ENCODE measurements at regions not wholly inside any gene's neighbourhood (a gene's known extent, or its start where the extent isn't known, plus 50 kb on each side); places are given as distances from the start of the nearest gene placed in this dataset.

DNA sequence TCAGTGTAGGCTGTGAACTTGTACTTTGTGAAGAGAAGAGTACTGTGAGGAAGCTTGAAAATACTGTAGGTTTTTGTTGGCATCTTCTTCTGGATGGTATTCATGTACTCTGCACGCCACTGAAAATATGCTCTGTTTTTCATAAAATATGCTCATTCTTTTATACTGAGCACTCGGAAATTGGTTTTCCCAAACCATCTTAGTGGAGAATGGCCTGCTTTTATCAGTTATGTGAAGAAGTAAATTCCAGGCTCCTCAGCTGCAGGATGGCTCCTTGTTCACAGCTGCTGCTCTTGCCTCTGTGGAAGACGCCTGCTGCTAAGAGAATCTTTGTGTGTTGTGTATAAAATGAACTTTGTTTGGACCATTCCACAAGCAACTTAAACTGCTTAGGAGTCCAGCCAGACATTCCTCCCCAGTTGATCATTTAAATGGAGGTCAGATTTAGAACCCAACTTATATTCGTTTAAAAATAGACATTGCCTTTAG, 443.5 kb upstream of the RGS6 start:
- Mint-ChIP-seq H3K36me3 (peaks cover 8 to 13% of the 10 kb centered on the region in 2 donors), H3K4me3 (no peak overlapping the region), H3K4me1 (peaks cover 11 to 13% (median 12%) of the 10 kb centered on the region in 4 donors), H3K27me3 (no peaks in the 10 kb centered on the region), H3K9me3 (no peaks in the 10 kb centered on the region), H3K27ac (no peak overlapping the region)
- intact Hi-C loops (cut with micrococcal nuclease): no loop called here
- H3K9me3 ChIP-seq (ENCODE audit: control insufficient read depth in 1 of 2, low read length in 2 of 2): no peaks in the 10 kb centered on the region
- H3K4me3 ChIP-seq (ENCODE audit: low read length in 2 of 2): no peak overlapping the region
- no peaks in the 10 kb centered on the region for H3K36me3 ChIP-seq (ENCODE audit: insufficient read depth, low read length)
- ChIA-PET POLR2A (ENCODE audit: partially characterized antibody) (no interaction called here), CTCF (ENCODE audit: partially characterized antibody) (no interaction called here)
- H3K27me3 ChIP-seq (ENCODE audit: insufficient read depth, low read length): no peaks in the 10 kb centered on the region
- no peak overlapping the region for H3K27ac ChIP-seq (ENCODE audit: low read depth, low read length)
- H3K4me1 ChIP-seq (ENCODE audit: insufficient read depth, low read length): no peaks in the 10 kb centered on the region
- no peak for DNase-seq

DNA sequence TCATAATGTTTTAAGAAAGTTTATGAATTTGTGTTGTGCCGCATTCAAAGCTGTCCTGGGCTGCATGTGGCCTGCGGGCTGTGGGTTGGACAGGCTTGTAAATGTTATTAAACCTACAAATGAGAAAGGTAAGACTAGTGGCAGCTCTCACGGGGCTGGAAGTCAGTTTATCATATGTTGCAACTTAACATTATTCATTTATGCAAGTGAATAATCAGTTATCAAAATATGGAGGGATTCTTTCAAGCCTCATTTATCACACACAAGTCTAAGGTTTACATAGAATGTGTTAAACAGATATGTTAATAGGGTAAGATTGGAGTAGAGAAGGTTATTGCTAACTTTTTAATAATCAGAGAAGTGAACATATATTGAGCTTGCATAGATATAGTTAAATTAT, 442.5 kb upstream of the RGS6 start:
- no peaks in the 10 kb centered on the region for H3K27me3 Mint-ChIP-seq
- Histone ChIP-seq H3K9me3 (ENCODE audit: control insufficient read depth in 1 of 2, low read length in 2 of 2) (no peaks in the 10 kb centered on the region), H3K27ac (ENCODE audit: low read depth, low read length) (no peak overlapping the region), H3K27me3 (ENCODE audit: insufficient read depth, low read length) (no peaks in the 10 kb centered on the region), H3K4me3 (ENCODE audit: low read length in 2 of 2) (no peak overlapping the region), H3K4me1 (ENCODE audit: insufficient read depth, low read length) (no peaks in the 10 kb centered on the region), H3K36me3 (ENCODE audit: insufficient read depth, low read length) (no peaks in the 10 kb centered on the region)
- H3K36me3 Mint-ChIP-seq: peaks cover 5 to 12% of the 10 kb centered on the region in 2 donors
- H3K4me3 Mint-ChIP-seq: no peak overlapping the region
- POLR2A ChIA-PET (ENCODE audit: partially characterized antibody): no interaction called here
- H3K9me3 Mint-ChIP-seq: peaks cover 0 to under 1% (median 0%) of the 10 kb centered on the region in 8 donors
- DNase-seq: no peak
- peaks cover 11 to 13% (median 13%) of the 10 kb centered on the region in 4 donors for H3K4me1 Mint-ChIP-seq
- H3K27ac Mint-ChIP-seq: no peak overlapping the region
- CTCF ChIA-PET (ENCODE audit: partially characterized antibody): no interaction called here
- intact Hi-C loops (cut with micrococcal nuclease): no loop called here

GRCh38 chr14:71491931-71492330, 440.3 kb upstream of the RGS6 start:
- H3K36me3 Mint-ChIP-seq: peaks cover 12 to 13% of the 10 kb centered on the region in 2 donors
- intact Hi-C loops (cut with micrococcal nuclease): no loop called here
- H3K9me3 Mint-ChIP-seq: peaks cover 0 to 5% (median 0%) of the 10 kb centered on the region in 8 donors
- Histone ChIP-seq H3K27me3 (ENCODE audit: insufficient read depth, low read length) (no peaks in the 10 kb centered on the region), H3K4me3 (ENCODE audit: low read length in 2 of 2) (no peak overlapping the region), H3K9me3 (ENCODE audit: control insufficient read depth in 1 of 2, low read length in 2 of 2) (no peaks in the 10 kb centered on the region), H3K27ac (ENCODE audit: low read depth, low read length) (no peak overlapping the region), H3K4me1 (ENCODE audit: insufficient read depth, low read length) (no peaks in the 10 kb centered on the region), H3K36me3 (ENCODE audit: insufficient read depth, low read length) (no peaks in the 10 kb centered on the region)
- DNase-seq: no peak
- ChIA-PET CTCF (ENCODE audit: partially characterized antibody) (interaction anchor here (0.7 kb wide), 1 partner anchor 162 kb away, joined by 3 read pairs; no protein-coding TSS in a partner anchor), POLR2A (ENCODE audit: partially characterized antibody) (interaction anchor here (0.6 kb wide), 1 partner anchor 33 kb away, joined by 3 read pairs; no protein-coding TSS in a partner anchor)
- peak overlapping the region in 1 of 7 donors; percentile 36 for H3K27ac Mint-ChIP-seq
- H3K4me3 Mint-ChIP-seq: no peak overlapping the region
- H3K4me1 Mint-ChIP-seq: peaks cover 6 to 13% (median 10%) of the 10 kb centered on the region in 4 donors
- no peaks in the 10 kb centered on the region for H3K27me3 Mint-ChIP-seq

- Mint-ChIP-seq H3K27ac (no peak overlapping the region), H3K4me1 (peaks cover 2 to 9% (median 7%) of the 10 kb centered on the region in 4 donors), H3K4me3 (no peak overlapping the region), H3K9me3 (peaks cover 0 to 5% (median 0%) of the 10 kb centered on the region in 8 donors), H3K36me3 (peaks cover 8% of the 10 kb centered on the region in 2 donors), H3K27me3 (no peaks in the 10 kb centered on the region)
- Histone ChIP-seq H3K9me3 (ENCODE audit: control insufficient read depth in 1 of 2, low read length in 2 of 2) (no peaks in the 10 kb centered on the region), H3K36me3 (ENCODE audit: insufficient read depth, low read length) (no peaks in the 10 kb centered on the region), H3K27me3 (ENCODE audit: insufficient read depth, low read length) (no peaks in the 10 kb centered on the region), H3K4me1 (ENCODE audit: insufficient read depth, low read length) (no peaks in the 10 kb centered on the region), H3K27ac (ENCODE audit: low read depth, low read length) (no peak overlapping the region), H3K4me3 (ENCODE audit: low read length in 2 of 2) (no peak overlapping the region)
- intact Hi-C loops (cut with micrococcal nuclease): no loop called here
- no peak for DNase-seq
- ChIA-PET CTCF (ENCODE audit: partially characterized antibody) (interaction anchor here (0.7 kb wide), 1 partner anchor 162 kb away, joined by 3 read pairs; no protein-coding TSS in a partner anchor), POLR2A (ENCODE audit: partially characterized antibody) (interaction anchor here (0.6 kb wide), 1 partner anchor 34 kb away, joined by 3 read pairs; no protein-coding TSS in a partner anchor)
Observed at GRCh38 chr14:71492346-71492745, 439.9 kb upstream of the RGS6 start.

GRCh38 chr14:71497645-71498086, 434.6 kb upstream of the RGS6 start:
- Histone ChIP-seq H3K27me3 (ENCODE audit: insufficient read depth, low read length) (no peaks in the 10 kb centered on the region), H3K36me3 (ENCODE audit: insufficient read depth, low read length) (no peaks in the 10 kb centered on the region), H3K27ac (ENCODE audit: low read depth, low read length) (no peak overlapping the region), H3K4me3 (ENCODE audit: low read length in 2 of 2) (no peak overlapping the region), H3K9me3 (ENCODE audit: control insufficient read depth in 1 of 2, low read length in 2 of 2) (no peaks in the 10 kb centered on the region), H3K4me1 (ENCODE audit: insufficient read depth, low read length) (no peaks in the 10 kb centered on the region)
- no peak for DNase-seq
- intact Hi-C loops (cut with micrococcal nuclease): no loop called here
- Mint-ChIP-seq H3K27me3 (no peaks in the 10 kb centered on the region), H3K36me3 (peaks cover 4 to 8% of the 10 kb centered on the region in 2 donors), H3K27ac (peak overlapping the region in 1 of 7 donors; percentile 19), H3K9me3 (peaks cover 0 to 5% (median 0%) of the 10 kb centered on the region in 8 donors), H3K4me1 (peaks cover under 1 to 7% (median 5%) of the 10 kb centered on the region in 4 donors), H3K4me3 (no peak overlapping the region)
- POLR2A ChIA-PET (ENCODE audit: partially characterized antibody): interaction anchor here (1.1 kb wide), 1 partner anchor 176 kb away, joined by 4 read pairs; no protein-coding TSS in a partner anchor
- CTCF ChIA-PET (ENCODE audit: partially characterized antibody): interaction anchor here (1.1 kb wide), 1 partner anchor 12 kb away, joined by 3 read pairs; no protein-coding TSS in a partner anchor

GRCh38 chr14:71498212-71498611, 434.0 kb upstream of the RGS6 start:
- Histone ChIP-seq H3K4me1 (ENCODE audit: insufficient read depth, low read length) (no peaks in the 10 kb centered on the region), H3K4me3 (ENCODE audit: low read length in 2 of 2) (no peak overlapping the region), H3K36me3 (ENCODE audit: insufficient read depth, low read length) (no peaks in the 10 kb centered on the region), H3K27me3 (ENCODE audit: insufficient read depth, low read length) (no peaks in the 10 kb centered on the region), H3K27ac (ENCODE audit: low read depth, low read length) (no peak overlapping the region), H3K9me3 (ENCODE audit: control insufficient read depth in 1 of 2, low read length in 2 of 2) (no peaks in the 10 kb centered on the region)
- Mint-ChIP-seq H3K4me3 (no peak overlapping the region), H3K9me3 (peaks cover 0 to 5% (median 0%) of the 10 kb centered on the region in 8 donors), H3K4me1 (peaks cover 4 to 7% (median 6%) of the 10 kb centered on the region in 4 donors), H3K36me3 (peaks cover 4 to 8% of the 10 kb centered on the region in 2 donors), H3K27me3 (no peaks in the 10 kb centered on the region), H3K27ac (no peak overlapping the region)
- CTCF ChIA-PET (ENCODE audit: partially characterized antibody): interaction anchor here (1.1 kb wide), 1 partner anchor 12 kb away, joined by 3 read pairs; no protein-coding TSS in a partner anchor
- POLR2A ChIA-PET (ENCODE audit: partially characterized antibody): interaction anchor here (1.1 kb wide), 1 partner anchor 177 kb away, joined by 4 read pairs; no protein-coding TSS in a partner anchor
- DNase-seq: no peak
- intact Hi-C loops (cut with micrococcal nuclease): no loop called here

DNA sequence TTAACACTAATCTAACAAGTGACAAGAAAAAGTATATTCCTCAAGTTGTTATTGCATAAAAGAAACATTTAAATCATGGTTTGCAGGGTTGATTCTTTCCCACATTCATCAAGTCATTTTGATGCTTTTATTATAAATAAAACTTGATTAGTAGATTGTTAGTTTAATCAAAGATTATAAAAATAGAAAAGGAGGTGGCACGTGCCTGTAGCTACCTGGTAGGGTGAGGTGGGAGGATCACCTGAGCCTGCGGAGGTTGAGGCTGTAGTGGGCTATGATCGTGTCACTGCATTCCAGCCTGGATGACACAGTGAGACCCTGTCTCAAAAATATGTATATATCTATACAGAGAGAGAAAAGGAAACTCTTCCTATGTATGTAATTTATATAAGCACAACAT, 433.2 kb upstream of the RGS6 start:
- H3K4me3 ChIP-seq (ENCODE audit: low read length in 2 of 2): no peak overlapping the region
- POLR2A ChIA-PET (ENCODE audit: partially characterized antibody): no interaction called here
- CTCF ChIA-PET (ENCODE audit: partially characterized antibody): no interaction called here
- H3K9me3 Mint-ChIP-seq: peaks cover 0 to 5% (median 0%) of the 10 kb centered on the region in 8 donors
- DNase-seq: no peak
- no peaks in the 10 kb centered on the region for H3K36me3 ChIP-seq (ENCODE audit: insufficient read depth, low read length)
- intact Hi-C loops (cut with micrococcal nuclease): no loop called here
- H3K27ac ChIP-seq (ENCODE audit: low read depth, low read length): no peak overlapping the region
- H3K36me3 Mint-ChIP-seq: peaks cover 3 to 8% of the 10 kb centered on the region in 2 donors
- H3K27ac Mint-ChIP-seq: no peak overlapping the region
- H3K4me1 ChIP-seq (ENCODE audit: insufficient read depth, low read length): no peaks in the 10 kb centered on the region
- H3K27me3 ChIP-seq (ENCODE audit: insufficient read depth, low read length): no peaks in the 10 kb centered on the region
- peaks cover 4 to 7% (median 5%) of the 10 kb centered on the region in 4 donors for H3K4me1 Mint-ChIP-seq
- H3K27me3 Mint-ChIP-seq: no peaks in the 10 kb centered on the region
- H3K9me3 ChIP-seq (ENCODE audit: control insufficient read depth in 1 of 2, low read length in 2 of 2): no peaks in the 10 kb centered on the region
- no peak overlapping the region for H3K4me3 Mint-ChIP-seq

All from CD4-positive, alpha-beta memory T cell (primary cell).